ENCODE measurements at regions not wholly inside any gene's neighbourhood (a gene's known extent, or its start where the extent isn't known, plus 50 kb on each side); places are given as distances from the start of the nearest gene placed in this dataset.

DNA sequence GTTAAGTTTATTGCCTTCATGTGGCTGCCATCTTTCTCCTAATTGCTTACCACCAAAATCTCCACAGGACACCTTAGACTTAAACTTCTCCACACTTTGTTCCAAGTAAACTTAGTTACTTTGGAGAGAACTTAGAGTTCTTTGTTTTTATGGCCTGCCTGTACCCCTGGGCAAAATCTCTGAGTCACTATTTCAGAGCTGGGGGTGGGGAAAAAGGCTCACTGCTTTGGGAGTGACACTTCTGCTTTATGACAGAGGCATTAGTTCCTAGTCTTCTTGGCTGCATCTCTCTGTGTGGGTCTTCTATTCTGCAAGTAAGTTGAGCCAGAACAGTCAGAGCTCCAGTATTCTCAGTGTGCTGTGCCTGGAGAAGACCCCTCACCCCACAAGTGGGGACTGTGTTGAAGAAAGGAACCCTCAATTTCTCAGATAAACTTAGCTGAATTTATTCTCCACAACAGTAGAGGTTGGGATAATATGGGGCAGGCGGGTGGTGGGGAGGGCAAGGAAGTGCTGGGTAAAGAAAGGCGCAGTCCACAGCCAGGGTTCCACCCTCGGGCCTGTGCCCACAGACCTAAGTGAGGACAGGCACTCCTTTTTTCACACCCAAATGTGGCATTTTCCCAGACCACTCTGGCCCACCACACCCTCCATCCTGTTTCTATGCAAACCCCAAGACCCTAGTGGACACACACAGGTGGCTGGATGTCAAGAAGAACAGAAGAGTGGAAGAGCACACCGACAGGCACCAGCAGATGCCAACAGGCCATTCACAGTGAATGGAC, 636.6 kb upstream of the MAN1A1 start:
- Histone ChIP-seq H3K36me3 (ENCODE audit: control insufficient read depth, low read depth, low read length) (no peaks in the 10 kb centered on the region), H3K27ac (ENCODE audit: low read length) (no peak overlapping the region), H3K9me3 (ENCODE audit: control insufficient read depth, low read depth, low read length) (no peaks in the 10 kb centered on the region), H3K9ac (ENCODE audit: low read length) (no peak overlapping the region), H3K4me1 (ENCODE audit: control insufficient read depth, low read depth, low read length) (no peaks in the 10 kb centered on the region), H3K4me3 (ENCODE audit: low read length) (no peak overlapping the region), H3K27me3 (ENCODE audit: control insufficient read depth, insufficient read depth, low read length) (no peaks in the 10 kb centered on the region)

DNA sequence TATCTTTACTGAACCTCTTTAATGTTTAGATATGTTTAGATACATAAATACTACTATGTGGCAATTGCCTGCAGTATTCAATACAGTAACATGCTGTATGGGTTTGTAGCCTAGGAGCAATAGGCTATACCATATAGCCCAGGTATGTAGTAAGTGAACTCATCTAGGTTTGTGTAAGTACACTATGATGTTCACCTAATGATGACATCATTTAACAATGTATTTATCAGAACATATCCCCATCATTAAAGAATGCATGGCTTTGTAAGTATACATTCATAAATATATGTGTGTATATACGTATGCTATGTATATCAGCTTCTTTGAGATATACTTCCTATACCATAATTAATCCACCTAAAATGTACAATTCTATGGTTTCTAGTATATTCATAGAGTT, 631.2 kb upstream of the MAN1A1 start:
- H3K36me3 ChIP-seq (ENCODE audit: control insufficient read depth, low read depth, low read length), result no peaks in the 10 kb centered on the region
- H3K27ac ChIP-seq (ENCODE audit: low read length), result no peak overlapping the region

DNA sequence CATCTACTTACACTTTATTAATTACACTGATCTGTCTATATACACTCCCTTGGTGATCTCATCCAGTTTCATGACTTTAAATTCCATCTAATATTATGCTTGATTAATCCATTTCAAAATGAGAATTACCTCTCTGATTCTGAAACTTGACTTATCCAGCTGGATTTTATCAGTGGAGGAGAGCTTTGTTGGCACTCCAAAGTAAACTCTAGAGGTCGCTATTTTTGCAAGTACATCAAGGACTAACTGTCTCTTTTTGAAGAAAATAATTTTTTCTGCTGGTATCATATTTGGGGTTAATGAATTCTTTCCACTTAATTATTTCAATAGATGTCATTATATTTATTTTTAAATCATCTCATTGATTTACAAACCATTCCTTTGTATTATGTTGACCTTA, 630.3 kb upstream of the MAN1A1 start:
- Histone ChIP-seq H3K36me3 (ENCODE audit: control insufficient read depth, low read depth, low read length) (no peaks in the 10 kb centered on the region), H3K9ac (ENCODE audit: low read length) (no peak overlapping the region), H3K27ac (ENCODE audit: low read length) (no peak overlapping the region), H3K9me3 (ENCODE audit: control insufficient read depth, low read depth, low read length) (no peaks in the 10 kb centered on the region), H3K4me1 (ENCODE audit: control insufficient read depth, low read depth, low read length) (no peaks in the 10 kb centered on the region), H3K27me3 (ENCODE audit: control insufficient read depth, insufficient read depth, low read length) (no peaks in the 10 kb centered on the region), H3K4me3 (ENCODE audit: low read length) (no peak overlapping the region)

More for the DNA sequence above, 631.2 kb upstream of the MAN1A1 start:
- H3K9ac ChIP-seq (ENCODE audit: low read length), result no peak overlapping the region
- no peaks in the 10 kb centered on the region for H3K4me1 ChIP-seq (ENCODE audit: control insufficient read depth, low read depth, low read length)
- no peak overlapping the region for H3K4me3 ChIP-seq (ENCODE audit: low read length)
- H3K27me3 ChIP-seq (ENCODE audit: control insufficient read depth, insufficient read depth, low read length), result no peaks in the 10 kb centered on the region
- H3K9me3 ChIP-seq (ENCODE audit: control insufficient read depth, low read depth, low read length), result no peaks in the 10 kb centered on the region

DNA sequence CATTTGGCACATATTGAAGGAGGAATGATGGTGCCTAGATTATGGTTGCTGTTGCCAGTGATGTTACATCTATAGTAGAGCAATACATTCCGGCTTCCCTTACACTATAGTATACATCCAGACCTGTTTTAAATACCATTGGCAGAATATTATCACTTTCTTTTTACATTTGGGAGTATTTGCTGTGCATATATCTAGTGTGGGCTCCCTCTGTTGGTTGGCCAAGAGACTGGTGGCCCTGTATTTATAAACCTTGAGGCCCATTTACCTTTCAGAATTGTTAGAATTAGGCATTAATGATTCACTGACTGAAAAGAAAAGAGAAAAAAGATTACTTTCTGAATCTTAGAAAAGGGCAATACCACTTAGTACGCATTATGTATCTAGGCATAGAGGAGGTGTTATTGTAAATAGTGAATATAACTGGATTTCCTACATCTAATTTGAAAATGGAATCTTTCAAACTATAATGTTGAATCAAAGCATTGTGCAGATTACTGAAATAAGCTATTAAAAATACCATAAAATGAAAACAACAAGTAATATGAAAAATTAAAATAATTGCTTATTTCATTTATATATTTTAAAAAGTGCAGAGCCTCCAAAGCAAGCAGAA, 628.8 kb upstream of the MAN1A1 start:
- Histone ChIP-seq H3K27ac (ENCODE audit: low read length) (no peak overlapping the region), H3K27me3 (ENCODE audit: control insufficient read depth, insufficient read depth, low read length) (no peaks in the 10 kb centered on the region), H3K36me3 (ENCODE audit: control insufficient read depth, low read depth, low read length) (no peaks in the 10 kb centered on the region), H3K9ac (ENCODE audit: low read length) (no peak overlapping the region), H3K9me3 (ENCODE audit: control insufficient read depth, low read depth, low read length) (no peaks in the 10 kb centered on the region), H3K4me1 (ENCODE audit: control insufficient read depth, low read depth, low read length) (no peaks in the 10 kb centered on the region), H3K4me3 (ENCODE audit: low read length) (no peak overlapping the region)

DNA sequence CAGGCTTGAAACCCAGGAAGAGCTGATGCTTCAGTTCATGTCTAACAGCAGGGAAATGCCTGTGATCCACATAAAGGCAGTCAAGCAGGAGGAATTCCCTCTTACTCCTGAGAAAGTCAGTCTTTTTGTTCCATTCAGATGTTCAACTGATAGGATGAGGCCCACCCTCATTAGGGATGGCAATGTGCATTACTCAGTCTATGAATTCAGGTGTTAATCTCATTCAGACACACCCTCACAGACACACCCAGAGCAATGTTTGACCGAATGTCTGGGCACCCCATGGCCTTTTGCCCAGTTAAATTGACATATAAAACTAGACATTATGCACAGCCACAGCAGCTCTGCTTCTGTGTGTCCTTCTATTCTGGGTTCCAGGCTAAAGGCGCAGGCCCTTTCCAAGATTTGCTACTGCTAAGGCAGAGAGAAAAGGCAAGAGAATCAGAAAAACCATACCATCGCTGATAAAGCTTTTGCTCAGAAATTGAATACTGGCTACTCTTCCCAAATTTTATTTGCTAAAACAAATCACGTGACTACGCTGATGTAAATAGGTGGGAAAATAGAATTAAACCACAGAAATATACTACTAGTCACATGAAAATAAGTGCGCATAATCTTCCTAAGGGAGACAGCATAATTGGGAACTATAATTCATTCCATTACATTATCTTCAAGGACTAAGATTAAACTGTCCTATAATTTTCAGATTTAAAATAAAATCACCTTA, 625.0 kb upstream of the MAN1A1 start:
- H3K4me3 ChIP-seq (ENCODE audit: low read length), result no peak overlapping the region
- H3K36me3 ChIP-seq (ENCODE audit: control insufficient read depth, low read depth, low read length), result no peaks in the 10 kb centered on the region
- no peaks in the 10 kb centered on the region for H3K9me3 ChIP-seq (ENCODE audit: control insufficient read depth, low read depth, low read length)
- H3K27ac ChIP-seq (ENCODE audit: low read length), result no peak overlapping the region
- no peaks in the 10 kb centered on the region for H3K27me3 ChIP-seq (ENCODE audit: control insufficient read depth, insufficient read depth, low read length)
- H3K4me1 ChIP-seq (ENCODE audit: control insufficient read depth, low read depth, low read length), result no peaks in the 10 kb centered on the region
- no peak overlapping the region for H3K9ac ChIP-seq (ENCODE audit: low read length)

DNA sequence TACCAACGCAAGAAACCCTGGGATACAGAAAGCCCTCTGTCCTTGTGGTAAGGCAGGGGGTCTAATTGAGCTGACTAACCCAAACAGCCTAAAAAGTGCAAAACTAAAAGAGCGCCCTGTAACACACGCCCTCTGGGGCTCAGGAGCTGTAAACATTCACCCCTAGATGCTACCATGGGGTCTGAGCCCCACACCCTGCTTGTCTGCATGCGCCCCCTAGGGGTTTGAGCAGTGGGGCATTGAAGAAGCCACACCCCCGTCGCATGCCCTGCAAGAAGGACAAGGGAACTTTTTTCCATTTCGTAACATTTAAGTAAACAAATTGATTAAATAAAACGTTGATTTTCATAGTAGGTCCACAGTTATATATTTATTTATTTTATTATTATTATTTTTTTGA, 616.9 kb upstream of the MAN1A1 start:
- H3K4me1 ChIP-seq (ENCODE audit: control insufficient read depth, low read depth, low read length), result no peaks in the 10 kb centered on the region
- H3K9ac ChIP-seq (ENCODE audit: low read length), result no peak overlapping the region
- H3K9me3 ChIP-seq (ENCODE audit: control insufficient read depth, low read depth, low read length), result no peaks in the 10 kb centered on the region
- no peaks in the 10 kb centered on the region for H3K36me3 ChIP-seq (ENCODE audit: control insufficient read depth, low read depth, low read length)
- no peaks in the 10 kb centered on the region for H3K27me3 ChIP-seq (ENCODE audit: control insufficient read depth, insufficient read depth, low read length)
- H3K27ac ChIP-seq (ENCODE audit: low read length), result no peak overlapping the region
- no peak overlapping the region for H3K4me3 ChIP-seq (ENCODE audit: low read length)

DNA sequence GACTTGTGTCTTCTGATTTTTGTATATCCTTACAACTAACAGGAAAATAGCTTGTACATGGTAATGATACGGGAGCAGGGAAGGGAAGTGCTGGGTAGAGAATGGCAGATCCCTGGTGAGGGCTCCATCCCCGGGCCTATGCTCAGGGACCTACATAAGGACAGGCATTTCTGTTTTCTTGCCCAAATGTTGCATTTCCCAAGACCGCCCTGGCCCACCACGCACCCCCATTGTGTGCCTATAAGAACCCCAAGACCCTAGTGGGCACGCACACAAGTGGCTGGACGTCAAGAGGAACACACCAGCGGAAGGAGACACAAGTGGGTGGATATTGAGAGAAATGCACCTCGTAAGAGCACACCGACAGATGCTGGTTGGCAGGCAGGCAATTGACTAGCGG, 616.3 kb upstream of the MAN1A1 start:
- Histone ChIP-seq H3K27ac (ENCODE audit: low read length) (no peak overlapping the region), H3K27me3 (ENCODE audit: control insufficient read depth, insufficient read depth, low read length) (no peaks in the 10 kb centered on the region), H3K4me1 (ENCODE audit: control insufficient read depth, low read depth, low read length) (no peaks in the 10 kb centered on the region), H3K36me3 (ENCODE audit: control insufficient read depth, low read depth, low read length) (no peaks in the 10 kb centered on the region), H3K9ac (ENCODE audit: low read length) (no peak overlapping the region), H3K4me3 (ENCODE audit: low read length) (no peak overlapping the region), H3K9me3 (ENCODE audit: control insufficient read depth, low read depth, low read length) (no peaks in the 10 kb centered on the region)

DNA sequence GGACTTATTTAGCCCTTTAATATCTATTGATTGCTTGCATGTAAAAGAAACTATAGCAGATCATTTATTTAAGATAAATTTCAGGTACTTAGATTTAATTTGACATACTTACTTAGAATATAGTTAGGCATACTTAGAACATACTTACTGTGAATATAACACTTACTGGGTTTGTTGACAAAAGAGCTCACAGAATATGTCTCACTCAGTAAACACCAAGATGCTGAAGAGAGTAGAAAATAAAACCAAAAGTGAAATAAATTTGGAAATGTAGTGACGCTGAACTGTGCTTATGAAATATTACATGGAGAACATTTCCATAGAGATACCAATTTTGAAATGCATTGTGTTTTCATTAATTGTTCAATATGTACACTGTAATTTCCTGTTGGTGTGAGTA, 615.4 kb upstream of the MAN1A1 start:
- no peak overlapping the region for H3K9ac ChIP-seq (ENCODE audit: low read length)
- no peaks in the 10 kb centered on the region for H3K9me3 ChIP-seq (ENCODE audit: control insufficient read depth, low read depth, low read length)
- peaks cover 4% of the 10 kb centered on the region for H3K4me1 ChIP-seq (ENCODE audit: control insufficient read depth, low read depth, low read length)
- no peaks in the 10 kb centered on the region for H3K36me3 ChIP-seq (ENCODE audit: control insufficient read depth, low read depth, low read length)
- H3K4me3 ChIP-seq (ENCODE audit: low read length), result no peak overlapping the region
- no peak overlapping the region for H3K27ac ChIP-seq (ENCODE audit: low read length)
- H3K27me3 ChIP-seq (ENCODE audit: control insufficient read depth, insufficient read depth, low read length), result no peaks in the 10 kb centered on the region

DNA sequence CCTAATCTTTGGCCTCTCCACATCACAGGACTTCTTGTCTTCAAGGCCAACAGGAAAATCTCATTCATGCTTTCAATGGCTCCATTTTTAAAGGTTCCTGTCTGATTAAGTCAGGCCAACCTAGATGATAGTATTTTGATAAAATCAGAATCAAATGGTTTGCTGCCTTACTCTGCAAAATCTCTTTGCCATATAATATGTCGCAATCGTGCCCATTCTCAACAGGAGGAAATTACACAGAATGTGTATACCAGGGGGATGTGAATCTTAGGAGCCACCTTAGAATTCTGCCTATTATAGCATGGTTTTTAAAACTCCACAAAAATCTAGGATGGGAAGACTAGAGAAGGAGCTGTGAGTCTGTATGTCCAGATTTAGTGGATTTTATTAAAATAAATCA, 612.9 kb upstream of the MAN1A1 start:
- no peaks in the 10 kb centered on the region for H3K27me3 ChIP-seq (ENCODE audit: control insufficient read depth, insufficient read depth, low read length)
- H3K27ac ChIP-seq (ENCODE audit: low read length), result no peak overlapping the region
- H3K9me3 ChIP-seq (ENCODE audit: control insufficient read depth, low read depth, low read length), result no peaks in the 10 kb centered on the region
- peaks cover 7% of the 10 kb centered on the region for H3K4me1 ChIP-seq (ENCODE audit: control insufficient read depth, low read depth, low read length)
- no peaks in the 10 kb centered on the region for H3K36me3 ChIP-seq (ENCODE audit: control insufficient read depth, low read depth, low read length)
- H3K4me3 ChIP-seq (ENCODE audit: low read length), result no peak overlapping the region
- H3K9ac ChIP-seq (ENCODE audit: low read length), result no peak overlapping the region

DNA sequence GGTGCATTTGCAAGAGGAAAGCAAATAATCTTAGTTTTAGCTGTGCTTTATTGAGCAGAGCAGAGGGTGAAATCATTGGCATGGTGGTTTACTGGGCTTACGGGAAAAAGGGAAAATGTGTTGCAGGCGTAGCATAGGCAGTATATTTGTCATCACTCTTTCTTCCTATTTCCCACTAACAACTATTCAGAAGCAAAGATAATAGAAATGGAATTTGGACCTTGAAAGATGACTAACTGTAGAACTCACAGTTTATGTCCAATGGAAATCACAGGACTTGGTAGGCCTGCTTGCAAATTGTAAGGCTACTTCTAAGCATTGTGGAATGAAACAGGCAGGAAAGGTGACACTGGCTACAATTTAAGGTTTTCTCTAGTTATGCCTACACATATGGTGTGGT, 611.9 kb upstream of the MAN1A1 start:
- H3K27ac ChIP-seq (ENCODE audit: low read length), result no peak overlapping the region
- no peak overlapping the region for H3K9ac ChIP-seq (ENCODE audit: low read length)
- H3K4me3 ChIP-seq (ENCODE audit: low read length), result no peak overlapping the region
- no peaks in the 10 kb centered on the region for H3K9me3 ChIP-seq (ENCODE audit: control insufficient read depth, low read depth, low read length)
- no peaks in the 10 kb centered on the region for H3K27me3 ChIP-seq (ENCODE audit: control insufficient read depth, insufficient read depth, low read length)
- H3K36me3 ChIP-seq (ENCODE audit: control insufficient read depth, low read depth, low read length), result no peaks in the 10 kb centered on the region
- H3K4me1 ChIP-seq (ENCODE audit: control insufficient read depth, low read depth, low read length), result peaks cover 14% of the 10 kb centered on the region

DNA sequence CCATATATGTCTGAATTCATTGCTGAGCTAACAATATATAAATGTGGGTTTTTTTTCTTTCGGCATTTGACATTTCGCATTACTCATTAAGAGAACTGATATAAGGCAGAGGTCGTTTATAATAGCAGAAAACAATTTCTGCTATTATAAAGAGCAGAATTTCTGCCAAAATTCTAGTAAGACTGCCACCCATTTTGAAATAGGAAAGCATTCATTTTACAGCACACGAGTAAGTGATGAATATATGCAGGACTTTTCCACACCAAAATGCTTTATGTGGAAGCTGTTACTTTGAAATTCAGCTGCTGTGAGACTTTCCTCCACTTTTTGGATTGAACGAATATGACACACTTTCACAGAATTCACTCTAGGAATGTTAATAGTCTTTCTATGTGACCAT, 610.9 kb upstream of the MAN1A1 start:
- Histone ChIP-seq H3K4me1 (ENCODE audit: control insufficient read depth, low read depth, low read length) (peaks cover 14% of the 10 kb centered on the region), H3K27ac (ENCODE audit: low read length) (no peak overlapping the region), H3K4me3 (ENCODE audit: low read length) (no peak overlapping the region), H3K9me3 (ENCODE audit: control insufficient read depth, low read depth, low read length) (no peaks in the 10 kb centered on the region), H3K27me3 (ENCODE audit: control insufficient read depth, insufficient read depth, low read length) (no peaks in the 10 kb centered on the region), H3K9ac (ENCODE audit: low read length) (no peak overlapping the region), H3K36me3 (ENCODE audit: control insufficient read depth, low read depth, low read length) (no peaks in the 10 kb centered on the region)
